Gastroesophageal sphincter (tissue), 4 donors: ENCODE measurements at regions not wholly inside any gene's neighbourhood (a gene's known extent, or its start where the extent isn't known, plus 50 kb on each side); places are given as distances from the start of the nearest gene placed in this dataset.

ENCODE experiments used
- ATAC-seq: fragments of 150-250 bp; one replicate; pipeline ENCODE4 v1.9.1; 2016; ENCODE audit warnings: mild to moderate bottlenecking, moderate library complexity
- H3K27ac ChIP-seq, 4 donors: fragments of 200-600 bp; sonication (generic) in 3 of 4; 1 replicate in 3 of 4; 2 replicates in 1 of 4; pipeline ENCODE4 v1.5.1; 2016 to 2019
- H3K27me3 ChIP-seq: fragments of 200-600 bp; sonication (generic); one replicate; pipeline ENCODE4 v1.5.1; 2019
- H3K36me3 ChIP-seq, 2 donors: fragments of 200-600 bp; sonication (generic); one replicate each; pipeline ENCODE4 v1.5.1; 2019; ENCODE audit warnings: control low read depth in 1 of 2
- H3K4me1 ChIP-seq, 3 donors: fragments of 200-600 bp; sonication (generic); 1 replicate in 2 of 3; 2 replicates in 1 of 3; pipeline ENCODE4 v1.5.1; 2016 to 2019; ENCODE audit warnings: control low read depth in 2 of 3
- H3K4me3 ChIP-seq, 2 donors: fragments of 200-600 bp; sonication (generic); one replicate each; pipeline ENCODE4 v1.5.1; 2019; ENCODE audit warnings: mild to moderate bottlenecking in 1 of 2, moderate library complexity in 1 of 2
- H3K9me3 ChIP-seq, 3 donors: fragments of 200-600 bp; sonication (generic); one replicate each; pipeline ENCODE4 v1.5.1; 2017 to 2019; ENCODE audit warnings: control low read depth in 2 of 3
- CTCF ChIP-seq, 4 experiments: fragments of 200-600 bp in 2 of 4; fragments of 450-650 bp in 2 of 4; sonication (generic) in 1 of 4; IDR thresholded peaks; one replicate each; pipeline ENCODE4 v1.5.1; 2017 to 2019; ENCODE audit warnings: antibody characterized with exemption in 4 of 4, mild to moderate bottlenecking in 2 of 4, moderate library complexity in 2 of 4
- EP300 ChIP-seq: sonication (generic); formaldehyde crosslinking; IDR thresholded peaks from one replicate; pipeline ENCODE4 v1.6.1; 2017; ENCODE audit warnings: antibody characterized with exemption, mild to moderate bottlenecking
- POLR2A ChIP-seq, 2 donors: fragments of 450-650 bp; IDR thresholded peaks; one replicate each; pipeline ENCODE4 v1.6.1; 2017; ENCODE audit warnings: antibody characterized with exemption in 2 of 2, mild to moderate bottlenecking in 2 of 2, moderate library complexity in 1 of 2
- POLR2AphosphoS5 ChIP-seq: sonication (generic); formaldehyde crosslinking; IDR thresholded peaks from one replicate; pipeline ENCODE4 v1.6.1; 2017; ENCODE audit warnings: antibody characterized with exemption
- WGBS, 2 donors: methylation state at CpG; one replicate each; pipeline ENCODE4 v1.1.5; 2018; ENCODE audit warnings: low coverage in 1 of 2; 5-methylcytosine and 5-hydroxymethylcytosine counted together

GRCh38 chr17:6276711-6277110 is 158.2 kb downstream of the AIPL1 start:
- peaks cover 0 to 15% (median 0%) of the 10 kb centered on the region in 3 donors for H3K9me3 ChIP-seq
- no peak for ATAC-seq
- H3K27me3 ChIP-seq: peaks cover 22% of the 10 kb centered on the region
- no peak overlapping the region for H3K27ac ChIP-seq
- no peak overlapping the region for H3K4me3 ChIP-seq
- no peaks in the 10 kb centered on the region for H3K4me1 ChIP-seq
- H3K36me3 ChIP-seq: no peaks in the 10 kb centered on the region
- TF ChIP-seq CTCF (IDR thresholded peaks at IDR 0.05) (no peak), POLR2AphosphoS5 (no peak), EP300 (no peak), POLR2A (IDR thresholded peaks at IDR 0.05) (no peak)
- WGBS, 2 donors: 26 to 30% methylated on average over 3 to 4 of the region's 5 CpGs

- ATAC-seq: no peak
- Histone ChIP-seq H3K4me1 (no peaks in the 10 kb centered on the region), H3K9me3 (no peaks in the 10 kb centered on the region), H3K27me3 (no peaks in the 10 kb centered on the region), H3K4me3 (no peak overlapping the region), H3K27ac (no peak overlapping the region), H3K36me3 (no peaks in the 10 kb centered on the region)
- TF ChIP-seq CTCF (IDR thresholded peaks at IDR 0.05) (no peak), EP300 (no peak), POLR2A (IDR thresholded peaks at IDR 0.05) (no peak), POLR2AphosphoS5 (no peak)
- 80 to 84% methylated on average over 6 of the region's 6 CpGs for WGBS, 2 donors
These were observed 160.6 kb downstream of the AIPL1 start for GRCh38 chr17:6274310-6274709.

GRCh38 chr17:6269478-6269877 is 165.4 kb downstream of the AIPL1 start:
- TF ChIP-seq CTCF (IDR thresholded peaks at IDR 0.05) (no peak), POLR2AphosphoS5 (no peak), POLR2A (IDR thresholded peaks at IDR 0.05) (no peak), EP300 (no peak)
- H3K27me3 ChIP-seq: peaks cover 5% of the 10 kb centered on the region
- 7 to 13% methylated on average over 2 to 4 of the region's 4 CpGs for WGBS, 2 donors
- no peak overlapping the region for H3K4me3 ChIP-seq
- no peaks in the 10 kb centered on the region for H3K36me3 ChIP-seq
- H3K4me1 ChIP-seq: no peaks in the 10 kb centered on the region
- H3K27ac ChIP-seq: no peak overlapping the region
- no peak for ATAC-seq
- H3K9me3 ChIP-seq: peaks cover 0 to 13% (median 0%) of the 10 kb centered on the region in 3 donors

- Histone ChIP-seq H3K4me1 (no peaks in the 10 kb centered on the region), H3K27me3 (peaks cover 54% of the 10 kb centered on the region), H3K27ac (no peak overlapping the region), H3K4me3 (no peak overlapping the region), H3K36me3 (no peaks in the 10 kb centered on the region), H3K9me3 (peaks cover 0 to 13% (median 0%) of the 10 kb centered on the region in 3 donors)
- no peak for ATAC-seq
- TF ChIP-seq POLR2A (IDR thresholded peaks at IDR 0.05) (no peak), CTCF (IDR thresholded peaks at IDR 0.05) (no peak), EP300 (no peak), POLR2AphosphoS5 (no peak)
- WGBS, 2 donors: 15 to 24% methylated on average over 6 of the region's 6 CpGs
These were observed 173.5 kb downstream of the AIPL1 start for GRCh38 chr17:6261466-6261865.

GRCh38 chr17:6259899-6260298 is 175.0 kb downstream of the AIPL1 start:
- Histone ChIP-seq H3K4me1 (no peaks in the 10 kb centered on the region), H3K36me3 (no peaks in the 10 kb centered on the region), H3K9me3 (no peaks in the 10 kb centered on the region), H3K27ac (no peak overlapping the region), H3K4me3 (no peak overlapping the region), H3K27me3 (peaks cover 57% of the 10 kb centered on the region)
- no peak for TF ChIP-seq POLR2AphosphoS5
- no peak for ATAC-seq
- 68 to 75% methylated on average over 4 to 5 of the region's 11 CpGs for WGBS, 2 donors
